Esophagus squamous epithelium (tissue), 5 donors: ENCODE measurements at regions not wholly inside any gene's neighbourhood (a gene's known extent, or its start where the extent isn't known, plus 50 kb on each side); places are given as distances from the start of the nearest gene placed in this dataset.
"Not testable (repeated sequence)": the region's sequence is repeated elsewhere in the genome, so short reads cannot be mapped to it uniquely, and the experiment has no call there.

ENCODE experiments used
- DNase-seq: peaks from one replicate; lab custom pipeline; 2025; lab: John Stamatoyannopoulos, UW
- H3K27ac ChIP-seq, 4 donors: fragments of 200-600 bp; sonication (generic); one replicate each; pipeline ENCODE4 v1.5.1; 2016 to 2019; ENCODE audit warnings: mild to moderate bottlenecking in 1 of 4
- H3K27me3 ChIP-seq, 4 donors: fragments of 200-600 bp; sonication (generic); 1 replicate in 3 of 4; 2 replicates in 1 of 4; pipeline versions ENCODE4 v1.5.1 to v1.6.0; 2017 to 2021; ENCODE audit warnings: antibody characterized with exemption in 1 of 4
- H3K36me3 ChIP-seq, 3 donors: fragments of 200-600 bp; sonication (generic); one replicate each; pipeline ENCODE4 v1.5.1; 2016 to 2019
- H3K4me1 ChIP-seq, 3 donors: fragments of 200-600 bp; sonication (generic); one replicate each; pipeline ENCODE4 v1.5.1; 2017 to 2019
- H3K4me3 ChIP-seq, 4 donors: fragments of 200-600 bp; sonication (generic); 1 replicate in 3 of 4; 2 replicates in 1 of 4; pipeline ENCODE4 v1.5.1; 2016 to 2019; ENCODE audit warnings: mild to moderate bottlenecking in 2 of 4, moderate library complexity in 1 of 4
- H3K9me3 ChIP-seq, 3 donors: fragments of 200-600 bp; sonication (generic); one replicate each; pipeline ENCODE4 v1.5.1; 2016 to 2019
- POLR2A ChIP-seq, 4 donors: fragments of 450-650 bp; IDR thresholded peaks; one replicate each; pipeline ENCODE4 v1.6.1; 2017; ENCODE audit warnings: antibody characterized with exemption in 4 of 4, mild to moderate bottlenecking in 4 of 4, moderate library complexity in 3 of 4
- WGBS, 2 donors: methylation state at CpG; one replicate each; pipeline ENCODE4 v1.1.5; 2018; 5-methylcytosine and 5-hydroxymethylcytosine counted together
- intact Hi-C: fragments of 100-400 bp; cut with DNase I; formaldehyde crosslinking; loops from one replicate; pipeline ENCODE4 v1.15.0; 2022
- TF ChIP-seq, protein P1 (sequence below), 6 experiments: fragments of 450-650 bp in 4 of 6; fragments of 200-600 bp in 2 of 6; sonication (generic) in 2 of 6; IDR thresholded peaks; one replicate each; pipeline ENCODE4 v1.5.1; 2016 to 2019; ENCODE audit warnings: antibody characterized with exemption in 6 of 6, mild to moderate bottlenecking in 4 of 6, moderate library complexity in 4 of 6
- donor health status: DM: yes; HTN: yes; CAD: no.

DNA sequence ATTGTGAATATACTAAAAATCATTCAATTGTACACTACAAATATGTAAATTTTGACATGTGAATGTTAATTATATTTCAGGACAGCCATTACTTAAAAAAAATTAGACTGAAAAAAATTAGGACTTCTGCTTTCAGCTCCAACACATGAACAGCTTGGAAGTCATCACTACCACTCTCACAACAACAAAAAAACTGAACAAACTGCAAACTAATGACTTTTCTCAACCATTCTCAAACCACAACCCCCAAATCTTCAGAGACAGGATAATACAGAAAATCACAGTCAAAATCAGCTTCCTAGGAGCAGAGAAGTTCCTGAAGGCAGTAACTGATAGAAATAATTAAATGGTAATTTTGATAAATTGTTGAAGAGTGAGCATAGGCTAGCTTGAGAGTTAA, 686.4 kb downstream of the TLE1 start:
- Histone ChIP-seq H3K27me3 (no peaks in the 10 kb centered on the region), H3K9me3 (no peaks in the 10 kb centered on the region), H3K27ac (no peak overlapping the region), H3K4me1 (no peaks in the 10 kb centered on the region), H3K4me3 (no peak overlapping the region), H3K36me3 (no peaks in the 10 kb centered on the region)
- no peak for DNase-seq
- TF ChIP-seq, protein P1, sequence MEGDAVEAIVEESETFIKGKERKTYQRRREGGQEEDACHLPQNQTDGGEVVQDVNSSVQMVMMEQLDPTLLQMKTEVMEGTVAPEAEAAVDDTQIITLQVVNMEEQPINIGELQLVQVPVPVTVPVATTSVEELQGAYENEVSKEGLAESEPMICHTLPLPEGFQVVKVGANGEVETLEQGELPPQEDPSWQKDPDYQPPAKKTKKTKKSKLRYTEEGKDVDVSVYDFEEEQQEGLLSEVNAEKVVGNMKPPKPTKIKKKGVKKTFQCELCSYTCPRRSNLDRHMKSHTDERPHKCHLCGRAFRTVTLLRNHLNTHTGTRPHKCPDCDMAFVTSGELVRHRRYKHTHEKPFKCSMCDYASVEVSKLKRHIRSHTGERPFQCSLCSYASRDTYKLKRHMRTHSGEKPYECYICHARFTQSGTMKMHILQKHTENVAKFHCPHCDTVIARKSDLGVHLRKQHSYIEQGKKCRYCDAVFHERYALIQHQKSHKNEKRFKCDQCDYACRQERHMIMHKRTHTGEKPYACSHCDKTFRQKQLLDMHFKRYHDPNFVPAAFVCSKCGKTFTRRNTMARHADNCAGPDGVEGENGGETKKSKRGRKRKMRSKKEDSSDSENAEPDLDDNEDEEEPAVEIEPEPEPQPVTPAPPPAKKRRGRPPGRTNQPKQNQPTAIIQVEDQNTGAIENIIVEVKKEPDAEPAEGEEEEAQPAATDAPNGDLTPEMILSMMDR (IDR thresholded peaks at IDR 0.05): no peak
- TF ChIP-seq POLR2A (IDR thresholded peaks at IDR 0.05): no peak
- intact Hi-C loops: no loop called here

DNA sequence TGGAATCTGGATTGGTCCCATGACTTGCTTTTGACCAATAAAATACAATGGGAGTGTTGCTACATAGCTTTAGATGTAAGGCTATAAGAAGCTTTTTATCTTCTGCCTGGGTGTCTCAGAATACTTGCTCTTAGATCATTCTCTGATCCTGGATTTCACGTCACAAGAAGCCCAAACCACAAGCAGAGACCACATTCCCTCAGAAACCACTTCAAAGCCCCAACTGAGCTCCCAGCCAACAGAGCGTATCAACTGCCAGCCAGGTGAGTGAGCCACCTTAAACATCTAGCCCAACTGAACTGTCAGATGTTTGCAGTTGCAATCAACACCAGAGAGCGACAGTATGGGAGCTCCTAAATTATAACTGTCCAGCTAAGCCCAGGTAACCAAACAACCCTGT, 687.1 kb downstream of the TLE1 start:
- H3K4me3 ChIP-seq: no peak overlapping the region
- H3K27me3 ChIP-seq: no peaks in the 10 kb centered on the region
- 28 to 44% methylated on average over 3 of the region's 3 CpGs for WGBS, 2 donors
- no peak for DNase-seq
- TF ChIP-seq, protein P1 (IDR thresholded peaks at IDR 0.05): no peak
- no peak for TF ChIP-seq POLR2A (IDR thresholded peaks at IDR 0.05)
- no peaks in the 10 kb centered on the region for H3K36me3 ChIP-seq
- no peaks in the 10 kb centered on the region for H3K9me3 ChIP-seq
- intact Hi-C loops: no loop called here
- H3K4me1 ChIP-seq: no peaks in the 10 kb centered on the region
- H3K27ac ChIP-seq: no peak overlapping the region

- Histone ChIP-seq H3K4me3 (no peak overlapping the region), H3K27me3 (no peaks in the 10 kb centered on the region), H3K4me1 (no peaks in the 10 kb centered on the region), H3K27ac (no peak overlapping the region), H3K9me3 (no peaks in the 10 kb centered on the region), H3K36me3 (no peaks in the 10 kb centered on the region)
- WGBS, 2 donors: 59 to 69% methylated on average over 4 of the region's 4 CpGs
- DNase-seq: no peak
- TF ChIP-seq, protein P1 (IDR thresholded peaks at IDR 0.05): no peak
- TF ChIP-seq POLR2A (IDR thresholded peaks at IDR 0.05): no peak
- intact Hi-C loops: no loop called here
These were observed 693.6 kb downstream of the TLE1 start for GRCh38 chr9:80995759-80996158.

GRCh38 chr9:80994892-80995291, 694.5 kb downstream of the TLE1 start:
- no peak for TF ChIP-seq POLR2A (IDR thresholded peaks at IDR 0.05)
- TF ChIP-seq, protein P1 (IDR thresholded peaks at IDR 0.05): no peak
- Histone ChIP-seq H3K36me3 (no peaks in the 10 kb centered on the region), H3K27ac (no peak overlapping the region), H3K9me3 (no peaks in the 10 kb centered on the region), H3K27me3 (no peaks in the 10 kb centered on the region), H3K4me1 (no peaks in the 10 kb centered on the region), H3K4me3 (no peak overlapping the region)
- 74 to 83% methylated on average over 4 of the region's 4 CpGs for WGBS, 2 donors
- DNase-seq: no peak
- intact Hi-C loops: no loop called here

- DNase-seq, H3K9me3 ChIP-seq, H3K27ac ChIP-seq, intact Hi-C loops, H3K4me3 ChIP-seq, H3K4me1 ChIP-seq, H3K36me3 ChIP-seq, H3K27me3 ChIP-seq: not testable (repeated sequence)
- 89 to 93% methylated on average over 10 of the region's 10 CpGs for WGBS, 2 donors
These were observed 703.8 kb downstream of the TLE1 start for GRCh38 chr9:80985595-80985994.

- no peak overlapping the region for H3K27ac ChIP-seq
- WGBS, 2 donors: 64 to 79% methylated on average over 3 of the region's 3 CpGs
- no peaks in the 10 kb centered on the region for H3K4me1 ChIP-seq
- no peak overlapping the region for H3K4me3 ChIP-seq
- H3K27me3 ChIP-seq: no peaks in the 10 kb centered on the region
- TF ChIP-seq, protein P1 (IDR thresholded peaks at IDR 0.05): no peak
- TF ChIP-seq POLR2A (IDR thresholded peaks at IDR 0.05): no peak
- H3K36me3 ChIP-seq: no peaks in the 10 kb centered on the region
- H3K9me3 ChIP-seq: peaks cover 0 to 10% (median 0%) of the 10 kb centered on the region in 3 donors
- intact Hi-C loops: no loop called here
- DNase-seq: no peak
These were observed 712.9 kb downstream of the TLE1 start for GRCh38 chr9:80976403-80976802.

- DNase-seq, intact Hi-C loops, H3K27me3 ChIP-seq, H3K4me1 ChIP-seq, H3K36me3 ChIP-seq, H3K9me3 ChIP-seq, H3K27ac ChIP-seq, H3K4me3 ChIP-seq: not testable (repeated sequence)
- whole genome bisulfite sequencing, 2 donors: no CpG with 5 or more reads among the region's 2 CpGs
These were observed 719.0 kb downstream of the TLE1 start for GRCh38 chr9:80970377-80970776.
